BJ (cell line): ENCODE measurements at regions not wholly inside any gene's neighbourhood (a gene's known extent, or its start where the extent isn't known, plus 50 kb on each side); places are given as distances from the start of the nearest gene placed in this dataset.

Experiments
- CTCF ChIA-PET: fragments of 350-600 bp; formaldehyde crosslinking; extraction: SDS; loops from one replicate; lab custom pipeline; 2021; ENCODE audit warnings: antibody characterized with exemption, inconsistent platforms; lab: Yijun Ruan, JAX
- POLR2A ChIA-PET: fragments of 300-600 bp; sonication (Branson Sonifier 250); formaldehyde crosslinking; extraction: SDS; loops from one replicate; lab custom pipeline; 2021; ENCODE audit warnings: antibody characterized with exemption; lab: Charles Lee
- DNase-seq: peaks from one replicate; pipeline ENCODE4 v3.0.0-alpha.2; 2011; ENCODE audit warnings: low read depth
- H3K27me3 ChIP-seq: 2 replicates; pipeline ENCODE4 v1.6.0; 2011; ENCODE audit warnings: low read length; ENCODE audit not compliant: control insufficient read depth, insufficient read depth
- H3K36me3 ChIP-seq: 2 replicates; pipeline ENCODE4 v1.5.1; 2011; ENCODE audit warnings: low read length; ENCODE audit not compliant: control insufficient read depth, insufficient read depth
- H3K4me3 ChIP-seq: 2 replicates; pipeline ENCODE4 v1.5.1; 2011; ENCODE audit warnings: low read depth, mild to moderate bottlenecking, control low read depth, low read length
- CTCF ChIP-seq: IDR thresholded peaks from 2 replicates; pipeline ENCODE4 v1.5.1; 2011; ENCODE audit warnings: low read depth, mild to moderate bottlenecking, control low read depth, inconsistent platforms, low read length, moderate library complexity; ENCODE audit not compliant: insufficient read depth

DNA sequence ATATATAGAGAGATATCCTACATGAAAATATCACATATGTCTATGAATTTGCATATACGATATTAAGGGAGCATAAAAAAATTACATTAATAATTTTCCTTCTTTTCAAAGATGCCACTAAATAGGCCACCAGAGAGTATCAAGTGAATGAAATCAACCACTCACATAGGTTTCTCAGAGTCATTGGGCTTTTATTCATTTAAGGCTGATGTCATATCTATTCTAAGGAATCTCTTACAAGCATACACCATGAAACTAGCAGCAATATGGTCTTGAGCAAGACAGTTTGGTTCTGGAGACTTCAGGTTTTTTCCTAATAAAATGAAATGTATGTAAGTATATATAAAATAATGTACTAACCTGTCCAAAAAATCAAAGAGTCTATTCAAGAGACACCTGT lies 420.4 kb downstream of the PLA2G4A start:
- no peak overlapping the region for H3K4me3 ChIP-seq
- no peak for TF ChIP-seq CTCF
- CTCF ChIA-PET: interaction anchor here (1.5 kb wide), 1 partner anchor 12 kb away, joined by 3 read pairs; no protein-coding TSS in a partner anchor
- POLR2A ChIA-PET: no interaction called here
- no peaks in the 10 kb centered on the region for H3K27me3 ChIP-seq
- no peak for DNase-seq
- no peaks in the 10 kb centered on the region for H3K36me3 ChIP-seq

DNA sequence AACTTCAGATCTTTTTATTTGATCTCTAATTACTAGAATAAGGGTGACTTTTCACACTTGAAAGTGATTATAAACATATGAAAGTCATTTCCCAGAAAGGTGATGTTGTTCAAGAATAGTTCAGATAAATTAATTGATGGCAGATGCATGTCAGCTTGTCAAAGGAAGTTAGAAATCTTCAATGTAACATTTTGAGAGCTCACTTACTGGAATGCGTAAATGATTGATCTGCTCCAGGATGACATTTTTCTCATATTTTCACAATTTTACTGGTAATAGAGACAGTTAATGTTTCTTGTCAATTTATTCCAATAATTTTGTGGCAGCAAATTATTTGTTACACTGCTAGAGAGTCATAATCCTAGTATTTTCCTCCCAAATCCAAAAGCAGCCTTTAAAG lies 424.2 kb downstream of the PLA2G4A start:
- ChIA-PET CTCF (no interaction called here), POLR2A (no interaction called here)

DNA sequence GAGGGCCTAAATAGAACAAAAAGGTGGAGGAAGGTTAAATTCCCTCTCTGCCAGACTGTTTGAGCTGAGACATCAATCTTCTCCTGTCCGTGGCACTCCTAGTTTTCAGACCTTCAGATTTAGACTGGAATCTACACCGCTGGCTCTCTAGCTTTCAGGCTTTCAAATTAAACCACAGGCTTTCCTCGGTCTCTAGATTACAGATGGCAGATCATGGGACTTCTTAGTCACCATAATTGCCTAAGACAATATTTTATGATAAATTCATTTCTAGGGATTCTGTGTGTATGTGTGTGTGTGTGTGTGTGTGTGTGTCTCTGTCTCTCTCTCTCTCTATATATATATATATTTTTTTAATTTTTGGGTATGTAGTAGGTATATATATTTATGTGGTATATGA lies 428.7 kb downstream of the PLA2G4A start:
- POLR2A ChIA-PET: no interaction called here
- Histone ChIP-seq H3K36me3 (no peaks in the 10 kb centered on the region), H3K27me3 (no peaks in the 10 kb centered on the region), H3K4me3 (no peak overlapping the region)
- CTCF ChIA-PET: no interaction called here
- TF ChIP-seq CTCF: no peak
- no peak for DNase-seq

More for the DNA sequence above, 424.2 kb downstream of the PLA2G4A start:
- no peak for DNase-seq
- TF ChIP-seq CTCF: no peak
- H3K36me3 ChIP-seq: no peaks in the 10 kb centered on the region
- H3K4me3 ChIP-seq: no peak overlapping the region
- no peaks in the 10 kb centered on the region for H3K27me3 ChIP-seq

DNA sequence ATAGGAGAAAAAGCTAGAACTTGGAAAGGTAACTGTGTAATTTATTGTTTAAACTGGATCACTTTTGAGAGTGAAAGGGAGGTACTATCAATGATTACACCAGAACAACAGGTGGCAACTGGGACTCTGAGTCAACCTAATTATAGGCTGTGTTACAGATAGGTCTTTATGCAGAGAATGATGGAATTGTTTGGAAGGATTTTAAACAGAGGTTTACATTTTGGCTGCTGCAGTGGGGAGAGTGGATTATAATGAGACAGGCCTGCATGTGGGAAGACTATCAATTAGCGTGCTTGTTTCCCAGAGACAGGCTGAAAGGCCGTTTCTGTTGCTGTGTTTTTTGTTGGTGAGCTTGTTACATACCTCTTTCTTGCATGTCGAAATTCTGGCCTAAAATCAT lies 432.9 kb downstream of the PLA2G4A start:
- Histone ChIP-seq H3K4me3 (no peak overlapping the region), H3K36me3 (no peaks in the 10 kb centered on the region), H3K27me3 (no peaks in the 10 kb centered on the region)
- DNase-seq: no peak
- ChIA-PET POLR2A (no interaction called here), CTCF (no interaction called here)
- no peak for TF ChIP-seq CTCF

GRCh38 chr1:187262731-187263130 lies 434.0 kb downstream of the PLA2G4A start:
- TF ChIP-seq CTCF: no peak
- ChIA-PET CTCF (no interaction called here), POLR2A (no interaction called here)
- DNase-seq: no peak
- H3K36me3 ChIP-seq: no peaks in the 10 kb centered on the region
- no peaks in the 10 kb centered on the region for H3K27me3 ChIP-seq
- no peak overlapping the region for H3K4me3 ChIP-seq
